B cell (primary cell): ENCODE measurements at regions not wholly inside any gene's neighbourhood (a gene's known extent, or its start where the extent isn't known, plus 50 kb on each side); places are given as distances from the start of the nearest gene placed in this dataset.

Experiments
- ATAC-seq: fragments of 200-7000 bp; cut with Tn5 transposase; one replicate; pipeline ENCODE4 v1.10.0; 2021; ENCODE audit warnings: low read depth, mild to moderate bottlenecking, moderate number of reproducible peaks, moderate library complexity
- CTCF ChIA-PET: fragments of 350-600 bp; sonication (Branson Sonifier 250); formaldehyde crosslinking; loops from one replicate; lab custom pipeline; 2021; ENCODE audit warnings: antibody characterized with exemption, inconsistent platforms; lab: Charles Lee
- POLR2A ChIA-PET: fragments of 350-600 bp; sonication (Branson Sonifier 250); formaldehyde crosslinking; loops from one replicate; lab custom pipeline; 2021; ENCODE audit warnings: antibody characterized with exemption; lab: Charles Lee
- DNase-seq: peaks from one replicate; pipeline ENCODE4 v3.0.0; 2013
- H2AFZ ChIP-seq: 2 replicates; pipeline ENCODE4 v1.6.1; 2012; ENCODE audit warnings: mild to moderate bottlenecking, low read depth, low read length; ENCODE audit not compliant: insufficient read depth, poor library complexity, severe bottlenecking
- H3K27ac ChIP-seq, 2 donors: 1 replicate in 1 of 2; 2 replicates in 1 of 2; pipeline ENCODE4 v1.5.1; 2012 to 2013; ENCODE audit warnings: low read length in 2 of 2, mild to moderate bottlenecking in 2 of 2, moderate library complexity in 1 of 2
- H3K27me3 ChIP-seq, 4 experiments: fragments of 200-600 bp in 1 of 4; sonication (generic) in 1 of 4; replicated peaks in 1 of 4; 1 replicate in 2 of 4; 2 replicates in 2 of 4; pipeline versions ENCODE4 v1.6.1 to v1.7.0; 2013 to 2016; ENCODE audit warnings: low read length in 3 of 4, mild to moderate bottlenecking in 2 of 4, mixed read lengths in 1 of 4, moderate library complexity in 1 of 4; ENCODE audit not compliant: insufficient read depth in 4 of 4, control insufficient read depth in 3 of 4; ENCODE audit errors: control extremely low read depth in 1 of 4
- H3K36me3 ChIP-seq, 2 experiments: replicated peaks in 1 of 2; 1 replicate in 1 of 2; 2 replicates in 1 of 2; pipeline versions ENCODE4 v1.6.1 to v1.7.1; 2013; ENCODE audit warnings: low read length in 1 of 2; ENCODE audit not compliant: insufficient read depth in 2 of 2, control insufficient read depth in 1 of 2; ENCODE audit errors: control extremely low read depth in 1 of 2, extremely low read depth in 1 of 2
- H3K4me1 ChIP-seq, 2 donors: fragments of 200-600 bp in 1 of 2; sonication (generic) in 1 of 2; 1 replicate in 1 of 2; 2 replicates in 1 of 2; pipeline versions ENCODE4 v1.5.1 to v1.6.1; 2013 to 2017; ENCODE audit warnings: low read length in 2 of 2; ENCODE audit not compliant: control insufficient read depth in 2 of 2, insufficient read depth in 2 of 2
- H3K4me2 ChIP-seq: replicated peaks from 2 replicates; pipeline ENCODE3; 2012; ENCODE audit warnings: mild to moderate bottlenecking, low read depth, low read length; ENCODE audit not compliant: poor library complexity, severe bottlenecking
- H3K4me3 ChIP-seq, 5 experiments: fragments of 200-600 bp in 1 of 5; sonication (generic) in 1 of 5; 1 replicate in 3 of 5; 2 replicates in 2 of 5; pipeline versions ENCODE4 v1.5.1 to v1.7.0; 2011 to 2016; ENCODE audit warnings: low read length in 4 of 5, mild to moderate bottlenecking in 4 of 5, low read depth in 2 of 5, control low read depth in 1 of 5, moderate library complexity in 1 of 5; ENCODE audit not compliant: insufficient read depth in 1 of 5; ENCODE audit errors: control extremely low read depth in 1 of 5, extremely low read depth in 1 of 5
- H3K79me2 ChIP-seq: fragments of 200-600 bp; sonication (generic); one replicate; pipeline ENCODE4 v1.6.0; 2016; ENCODE audit warnings: low read length; ENCODE audit not compliant: control insufficient read depth, insufficient read depth
- H3K9ac ChIP-seq: fragments of 200-600 bp; sonication (generic); 2 replicates; pipeline ENCODE4 v1.6.1; 2017; ENCODE audit warnings: mild to moderate bottlenecking, low read length, moderate library complexity
- H3K9me3 ChIP-seq, 3 donors: one replicate each; pipeline versions ENCODE4 v1.6.1 to v1.7.1; 2013; ENCODE audit warnings: low read length in 2 of 3; ENCODE audit not compliant: control insufficient read depth in 2 of 3, insufficient read depth in 1 of 3; ENCODE audit errors: control extremely low read depth in 1 of 3
- H4K20me1 ChIP-seq: 2 replicates; pipeline ENCODE4 v1.6.0; 2012; ENCODE audit warnings: mild to moderate bottlenecking, low read length; ENCODE audit not compliant: insufficient read depth, control insufficient read depth, poor library complexity, severe bottlenecking
- H3K27ac Mint-ChIP-seq: one replicate; pipeline ENCODE4 v1.8.0; 2021; ENCODE audit warnings: mixed read lengths
- H3K27me3 Mint-ChIP-seq: one replicate; pipeline ENCODE4 v1.8.0; 2021; ENCODE audit warnings: mixed read lengths
- H3K4me1 Mint-ChIP-seq: one replicate; pipeline ENCODE4 v1.8.0; 2021; ENCODE audit warnings: mixed read lengths
- H3K4me3 Mint-ChIP-seq: one replicate; pipeline ENCODE4 v1.8.0; 2021; ENCODE audit warnings: mixed read lengths
- H3K9me3 Mint-ChIP-seq: one replicate; pipeline ENCODE4 v1.8.0; 2022; ENCODE audit warnings: mixed read lengths; ENCODE audit not compliant: insufficient read depth
- CTCF ChIP-seq: fragments of 200-600 bp; IDR thresholded peaks from one replicate; pipeline ENCODE4 v1.8.0; 2022; ENCODE audit warnings: antibody characterized with exemption, mild to moderate bottlenecking
- EZH2 ChIP-seq: IDR thresholded peaks from 2 replicates; pipeline ENCODE4 v1.6.1; 2012; ENCODE audit warnings: borderline replicate concordance, low read depth, mild to moderate bottlenecking, moderate library complexity, low read length; ENCODE audit not compliant: insufficient read depth, poor library complexity, severe bottlenecking
- WGBS: methylation state at CpG from one replicate; pipeline ENCODE4 v1.1.5; 2013; ENCODE audit warnings: missing lambda C conversion rate; ENCODE audit not compliant: insufficient coverage; 5-methylcytosine and 5-hydroxymethylcytosine counted together
- intact Hi-C: fragments of 100-400 bp; cut with micrococcal nuclease; formaldehyde crosslinking; loops from one replicate; pipeline ENCODE4 v1.10.0; 2022

GRCh38 chr2:219835493-219835892 lies 208.1 kb downstream of the SLC4A3 start:
- no peak for ATAC-seq
- Histone ChIP-seq H3K36me3 (no peaks in the 10 kb centered on the region), H3K4me1 (no peaks in the 10 kb centered on the region), H3K4me2 (no peak overlapping the region), H3K4me3 (no peak overlapping the region), H3K79me2 (no peaks in the 10 kb centered on the region), H3K9ac (no peak overlapping the region), H2AFZ (no peak overlapping the region), H3K27ac (no peak overlapping the region), H4K20me1 (no peaks in the 10 kb centered on the region), H3K27me3 (no peaks in the 10 kb centered on the region), H3K9me3 (peaks cover 0 to 3% (median 2%) of the 10 kb centered on the region in 3 donors)
- TF ChIP-seq EZH2 (no peak), CTCF (no peak)
- ChIA-PET POLR2A (no interaction called here), CTCF (no interaction called here)
- no peak for DNase-seq
- H3K9me3 Mint-ChIP-seq, result no peaks in the 10 kb centered on the region
- intact Hi-C loops, result no loop called here
- H3K27ac Mint-ChIP-seq, result no peak overlapping the region
- no peak overlapping the region for H3K4me3 Mint-ChIP-seq
- H3K27me3 Mint-ChIP-seq, result no peaks in the 10 kb centered on the region
- H3K4me1 Mint-ChIP-seq, result no peaks in the 10 kb centered on the region
- WGBS, result 50% methylated on average over 1 of the region's 3 CpGs

- CTCF ChIA-PET, result no interaction called here
These were observed 209.3 kb downstream of the SLC4A3 start for GRCh38 chr2:219836647-219837177.

More at GRCh38 chr2:219836647-219837177, 209.3 kb downstream of the SLC4A3 start:
- Mint-ChIP-seq H3K4me1 (no peaks in the 10 kb centered on the region), H3K4me3 (no peak overlapping the region), H3K27me3 (no peaks in the 10 kb centered on the region), H3K9me3 (no peaks in the 10 kb centered on the region), H3K27ac (no peak overlapping the region)
- H3K4me3 ChIP-seq, result no peak overlapping the region
- no peaks in the 10 kb centered on the region for H3K4me1 ChIP-seq
- no peaks in the 10 kb centered on the region for H4K20me1 ChIP-seq
- no peak overlapping the region for H3K4me2 ChIP-seq
- no peak overlapping the region for H3K9ac ChIP-seq
- no peak for TF ChIP-seq EZH2
- TF ChIP-seq CTCF, result no peak
- no peaks in the 10 kb centered on the region for H3K36me3 ChIP-seq
- intact Hi-C loops, result no loop called here
- POLR2A ChIA-PET, result no interaction called here
- no peak overlapping the region for H2AFZ ChIP-seq
- H3K79me2 ChIP-seq, result no peaks in the 10 kb centered on the region
- DNase-seq, result no peak
- H3K9me3 ChIP-seq, result peaks cover 0 to 3% (median 2%) of the 10 kb centered on the region in 3 donors
- 80% methylated on average over 1 of the region's 4 CpGs for WGBS
- ATAC-seq, result no peak
- no peaks in the 10 kb centered on the region for H3K27me3 ChIP-seq
- no peak overlapping the region for H3K27ac ChIP-seq
